Coronary artery (tissue), 2 donors: ENCODE measurements at regions not wholly inside any gene's neighbourhood (a gene's known extent, or its start where the extent isn't known, plus 50 kb on each side); places are given as distances from the start of the nearest gene placed in this dataset.

Source experiments
- DNase-seq: peaks from one replicate; pipeline ENCODE4 v3.0.0-alpha.2; 2017; ENCODE audit warnings: low spot score
- H3K27ac ChIP-seq, 2 donors: fragments of 200-600 bp; sonication (generic); one replicate each; pipeline ENCODE4 v1.5.1; 2016 to 2019
- H3K4me3 ChIP-seq: fragments of 200-600 bp; sonication (generic); 2 replicates; pipeline ENCODE4 v1.5.1; 2016; ENCODE audit warnings: mild to moderate bottlenecking, moderate library complexity
- TF ChIP-seq, protein P1 (sequence below): fragments of 200-600 bp; sonication (generic); IDR thresholded peaks from one replicate; pipeline ENCODE4 v1.5.1; 2019; ENCODE audit warnings: antibody characterized with exemption

DNA sequence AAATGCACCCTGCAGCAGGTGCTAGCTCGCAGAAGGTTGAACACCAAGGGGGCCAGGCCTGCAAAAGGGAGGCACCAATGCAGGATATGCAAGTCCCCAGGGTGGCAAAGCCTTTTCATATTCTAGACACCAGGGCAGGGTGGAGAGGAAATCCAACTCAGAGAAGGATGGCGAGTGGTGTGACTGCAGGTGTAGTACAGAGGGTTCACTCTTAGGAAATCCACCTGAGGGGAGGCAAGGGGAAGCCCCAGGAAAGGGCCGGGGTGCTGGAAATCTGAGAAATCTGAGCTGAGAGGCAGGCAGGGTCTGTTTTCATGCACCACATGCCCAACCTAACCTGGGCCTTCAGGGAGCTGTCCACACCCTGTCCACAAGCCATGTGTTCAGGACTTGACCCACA, 163.2 kb upstream of the CTTNBP2NL start:
- Histone ChIP-seq H3K4me3 (no peak overlapping the region), H3K27ac (no peak overlapping the region)
- TF ChIP-seq, protein P1, sequence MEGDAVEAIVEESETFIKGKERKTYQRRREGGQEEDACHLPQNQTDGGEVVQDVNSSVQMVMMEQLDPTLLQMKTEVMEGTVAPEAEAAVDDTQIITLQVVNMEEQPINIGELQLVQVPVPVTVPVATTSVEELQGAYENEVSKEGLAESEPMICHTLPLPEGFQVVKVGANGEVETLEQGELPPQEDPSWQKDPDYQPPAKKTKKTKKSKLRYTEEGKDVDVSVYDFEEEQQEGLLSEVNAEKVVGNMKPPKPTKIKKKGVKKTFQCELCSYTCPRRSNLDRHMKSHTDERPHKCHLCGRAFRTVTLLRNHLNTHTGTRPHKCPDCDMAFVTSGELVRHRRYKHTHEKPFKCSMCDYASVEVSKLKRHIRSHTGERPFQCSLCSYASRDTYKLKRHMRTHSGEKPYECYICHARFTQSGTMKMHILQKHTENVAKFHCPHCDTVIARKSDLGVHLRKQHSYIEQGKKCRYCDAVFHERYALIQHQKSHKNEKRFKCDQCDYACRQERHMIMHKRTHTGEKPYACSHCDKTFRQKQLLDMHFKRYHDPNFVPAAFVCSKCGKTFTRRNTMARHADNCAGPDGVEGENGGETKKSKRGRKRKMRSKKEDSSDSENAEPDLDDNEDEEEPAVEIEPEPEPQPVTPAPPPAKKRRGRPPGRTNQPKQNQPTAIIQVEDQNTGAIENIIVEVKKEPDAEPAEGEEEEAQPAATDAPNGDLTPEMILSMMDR = no peak
- peak; percentile 58 for DNase-seq

DNA sequence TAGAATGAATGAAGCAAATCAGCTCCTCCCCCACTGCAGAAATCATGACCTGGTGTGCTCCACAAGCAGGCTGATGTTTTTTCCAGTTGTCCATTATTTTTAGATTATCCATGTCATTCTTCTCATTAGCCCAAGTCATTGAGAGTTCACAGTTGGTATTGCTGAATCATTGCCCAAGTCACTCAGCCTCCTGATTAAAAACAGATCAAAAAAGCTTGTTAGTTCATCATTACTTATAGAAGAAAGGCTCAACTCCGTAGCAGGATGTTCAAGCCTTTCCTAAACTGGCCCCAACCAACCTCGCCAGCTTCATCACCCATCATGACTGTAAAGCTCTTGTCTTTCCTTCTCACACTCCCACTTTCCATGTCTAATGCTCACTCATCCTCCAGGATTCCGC, 161.3 kb upstream of the CTTNBP2NL start:
- TF ChIP-seq, protein P1 = no peak
- Histone ChIP-seq H3K27ac (no peak overlapping the region), H3K4me3 (no peak overlapping the region)
- DNase-seq = no peak

DNA sequence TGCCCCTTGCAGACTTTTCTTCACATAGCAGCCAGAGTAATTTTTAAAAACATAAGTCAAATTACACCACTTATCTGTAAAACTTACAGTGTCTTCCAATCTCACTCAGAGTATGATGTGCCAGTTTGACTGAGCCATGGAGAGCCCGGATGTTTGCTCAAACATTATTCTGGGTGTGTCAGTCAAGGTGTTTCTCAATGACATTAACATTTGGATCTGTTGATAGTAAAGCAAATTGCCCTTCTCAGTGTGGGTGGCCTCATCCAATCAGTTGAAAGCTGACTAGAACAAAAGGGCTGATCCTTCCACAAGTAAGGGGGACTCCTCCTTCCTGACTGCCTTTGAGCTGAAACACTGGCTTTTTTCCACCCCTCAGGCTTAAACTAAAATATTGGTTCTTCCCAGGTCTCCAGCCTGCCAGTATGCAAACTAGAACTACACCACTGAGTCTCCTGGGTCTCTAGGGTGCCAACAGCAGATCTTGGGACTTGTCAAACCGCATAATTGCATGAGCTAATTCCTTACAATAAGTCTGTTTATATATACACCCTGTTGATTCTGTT, 157.9 kb upstream of the CTTNBP2NL start:
- TF ChIP-seq, protein P1 = no peak
- DNase-seq = no peak
- no peak overlapping the region for H3K4me3 ChIP-seq
- no peak overlapping the region for H3K27ac ChIP-seq

DNA sequence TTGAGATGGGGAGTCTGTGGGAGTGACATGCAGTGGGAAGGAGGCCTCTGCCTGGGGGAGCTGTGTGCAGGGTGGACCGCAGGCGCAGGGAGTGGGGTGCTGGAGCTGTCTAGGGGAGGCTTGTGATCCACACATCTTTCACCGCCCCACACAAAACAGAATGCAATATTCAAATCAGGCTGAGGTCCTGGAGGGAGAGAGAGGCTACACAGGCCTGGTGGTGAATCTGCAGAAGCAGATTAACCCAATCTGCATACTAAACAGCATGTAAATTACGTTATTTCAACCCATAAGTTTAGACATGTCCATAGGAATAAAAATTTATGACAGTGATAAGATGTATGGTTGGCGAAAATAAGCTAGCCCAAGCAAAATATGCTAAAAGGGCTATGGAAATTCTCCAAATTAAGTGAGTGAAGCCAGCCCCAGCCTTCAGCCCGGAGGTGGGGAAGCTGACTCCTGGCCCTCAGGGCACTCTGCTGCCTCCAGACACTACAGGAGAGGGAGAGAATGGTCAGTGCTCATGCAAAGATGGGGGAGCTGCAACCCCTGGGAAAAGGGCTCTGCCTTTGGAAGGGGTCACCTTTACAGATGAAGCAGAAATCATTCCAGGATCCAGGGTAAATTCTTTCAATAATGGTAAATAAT, 156.2 kb upstream of the CTTNBP2NL start:
- peak; percentile 14 for DNase-seq
- Histone ChIP-seq H3K27ac (no peak overlapping the region), H3K4me3 (no peak overlapping the region)
- TF ChIP-seq, protein P1 = no peak

DNA sequence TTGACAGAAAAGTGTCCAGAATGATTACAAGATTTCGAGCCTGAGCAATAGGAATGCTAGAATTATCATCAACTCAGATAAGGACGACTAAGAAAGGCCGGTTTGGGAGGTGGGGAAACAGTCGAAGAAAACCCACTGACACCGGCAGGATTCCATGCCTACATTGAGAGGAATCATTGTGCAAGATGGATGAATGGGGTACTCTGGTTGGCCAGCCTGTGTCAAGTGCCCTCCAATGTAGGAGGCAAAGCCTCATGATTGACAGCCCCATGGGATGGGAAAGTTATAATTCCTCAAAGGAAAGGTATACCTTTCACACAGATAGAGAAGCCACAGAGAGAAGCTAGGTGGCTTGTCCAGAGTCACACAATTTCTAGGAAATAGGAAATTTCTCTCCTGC, 153.5 kb upstream of the CTTNBP2NL start:
- H3K27ac ChIP-seq = no peak overlapping the region
- TF ChIP-seq, protein P1 = no peak
- H3K4me3 ChIP-seq = no peak overlapping the region
- peak; percentile 21 for DNase-seq

DNA sequence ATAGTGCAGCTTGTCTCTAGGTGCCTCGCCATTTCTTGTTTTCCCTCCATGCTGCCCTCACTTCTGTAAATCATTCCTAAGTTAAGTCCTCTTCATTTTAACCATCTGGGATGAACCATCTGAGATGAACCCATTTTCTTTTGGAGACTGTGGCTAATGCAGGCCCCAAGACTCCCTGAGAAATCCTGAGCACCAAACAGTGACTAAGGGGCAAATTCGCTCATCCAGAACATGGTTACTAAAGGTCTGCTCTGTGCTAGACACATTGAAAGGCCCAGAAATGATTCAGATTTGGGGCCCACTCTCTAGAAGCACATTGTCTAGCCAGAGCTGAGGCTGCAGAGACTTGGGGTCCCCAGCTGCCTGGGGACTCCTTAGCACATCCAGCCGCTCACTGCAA, 151.9 kb upstream of the CTTNBP2NL start:
- DNase-seq = no peak
- no peak overlapping the region for H3K4me3 ChIP-seq
- TF ChIP-seq, protein P1 = no peak
- H3K27ac ChIP-seq = no peak overlapping the region

DNA sequence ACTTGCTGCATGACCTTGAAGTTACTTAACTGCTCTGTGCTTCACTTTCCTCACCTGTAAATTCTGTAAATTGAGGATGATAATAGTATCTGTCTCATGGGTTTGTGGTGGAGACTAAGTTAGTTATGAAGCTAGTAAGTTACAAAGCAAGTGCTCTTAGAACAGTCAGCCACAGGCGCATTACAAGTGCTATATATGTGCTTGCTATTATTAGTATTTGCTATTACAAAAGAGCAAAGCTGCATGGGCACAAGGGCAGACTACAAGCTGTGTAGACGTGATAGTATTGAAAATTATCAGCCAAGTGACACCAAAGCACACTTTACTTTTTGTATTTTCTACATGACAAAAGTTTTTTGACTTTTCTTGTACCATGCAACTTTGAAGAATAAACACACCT, 150.9 kb upstream of the CTTNBP2NL start:
- TF ChIP-seq, protein P1 = no peak

More for the DNA sequence above, 150.9 kb upstream of the CTTNBP2NL start:
- no peak for DNase-seq
- Histone ChIP-seq H3K4me3 (no peak overlapping the region), H3K27ac (no peak overlapping the region)
